HG02763 (cell line): ENCODE measurements at regions not wholly inside any gene's neighbourhood (a gene's known extent, or its start where the extent isn't known, plus 50 kb on each side); places are given as distances from the start of the nearest gene placed in this dataset.

Experiments used
- ATAC-seq: cut with Tn5 transposase; IDR thresholded peaks from one replicate; pipeline ENCODE4 v1.9.1; 2021; ENCODE audit warnings: mild to moderate bottlenecking, moderate library complexity; ENCODE audit not compliant: unreplicated experiment

GRCh38 chr22:22043296-22044078, 60.9 kb upstream of the TOP3B start:
- peak; percentile 44 for ATAC-seq

GRCh38 chr22:22042599-22043295, 60.2 kb upstream of the TOP3B start:
- no peak for ATAC-seq

DNA sequence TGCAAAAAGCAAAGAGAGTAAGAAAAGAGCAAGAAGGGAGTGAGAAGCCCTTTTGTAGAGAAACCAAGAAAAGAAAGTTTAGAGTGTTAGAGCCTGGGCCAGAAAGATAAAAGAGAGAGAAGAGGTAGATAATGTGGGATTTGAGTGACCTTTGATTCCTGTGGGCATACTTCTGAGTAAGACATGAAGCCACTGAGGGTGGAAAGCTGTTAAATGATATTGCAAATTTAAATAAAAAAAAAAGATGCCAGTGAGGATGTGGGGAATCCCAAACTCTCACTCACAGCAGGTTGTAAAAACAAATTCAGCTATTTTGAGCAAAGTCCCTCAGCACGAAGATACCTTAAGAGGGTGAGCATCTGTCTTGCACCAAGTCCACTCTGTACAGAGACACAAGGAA, 59.4 kb upstream of the TOP3B start:
- ATAC-seq = no peak

- no peak for ATAC-seq
Measured at GRCh38 chr22:22040908-22041307, 58.3 kb upstream of the TOP3B start.

GRCh38 chr22:22040472-22040871, 57.9 kb upstream of the TOP3B start:
- no peak for ATAC-seq

GRCh38 chr22:22039286-22040074, 56.9 kb upstream of the TOP3B start:
- no peak for ATAC-seq

- no peak for ATAC-seq
Measured at GRCh38 chr22:22038178-22038880, 55.7 kb upstream of the TOP3B start.

DNA sequence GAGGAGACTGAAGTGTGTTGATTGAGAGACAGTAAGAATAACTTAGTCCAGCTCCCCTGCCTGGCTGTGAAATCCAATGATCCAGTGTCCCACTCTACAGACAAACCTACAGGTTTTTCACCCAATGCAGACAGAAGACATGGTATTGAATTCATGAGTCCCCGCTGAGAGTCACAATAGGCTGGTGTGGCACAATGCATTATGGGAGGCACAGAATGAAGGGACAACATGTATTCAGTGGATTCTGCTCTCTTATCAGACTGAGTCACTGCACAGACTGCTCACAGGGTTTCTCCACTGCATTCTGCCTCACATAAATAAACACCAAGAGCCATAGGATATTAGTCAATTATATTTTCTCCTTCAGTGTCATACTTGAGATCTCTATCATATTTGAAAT, 55.2 kb upstream of the TOP3B start:
- ATAC-seq = no peak

DNA sequence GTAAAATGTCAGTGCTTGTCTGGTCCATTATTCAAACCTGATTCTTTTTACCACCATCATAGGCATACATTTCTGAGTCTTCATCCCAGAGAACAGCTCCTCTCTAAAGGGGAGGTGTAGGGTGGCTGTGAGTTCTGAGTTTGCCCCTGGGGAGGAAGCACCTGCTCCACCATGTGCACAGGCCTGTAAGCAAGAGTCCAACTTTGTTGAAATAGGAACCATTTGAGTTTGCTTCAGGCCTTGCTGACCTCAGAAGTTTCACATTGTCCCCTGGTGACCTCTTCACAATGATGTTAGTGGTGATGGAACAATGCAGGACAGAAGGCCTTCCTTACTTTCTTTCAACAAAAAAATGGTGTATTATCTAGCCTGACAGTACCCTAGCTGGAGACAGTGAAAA, 54.6 kb upstream of the TOP3B start:
- no peak for ATAC-seq

DNA sequence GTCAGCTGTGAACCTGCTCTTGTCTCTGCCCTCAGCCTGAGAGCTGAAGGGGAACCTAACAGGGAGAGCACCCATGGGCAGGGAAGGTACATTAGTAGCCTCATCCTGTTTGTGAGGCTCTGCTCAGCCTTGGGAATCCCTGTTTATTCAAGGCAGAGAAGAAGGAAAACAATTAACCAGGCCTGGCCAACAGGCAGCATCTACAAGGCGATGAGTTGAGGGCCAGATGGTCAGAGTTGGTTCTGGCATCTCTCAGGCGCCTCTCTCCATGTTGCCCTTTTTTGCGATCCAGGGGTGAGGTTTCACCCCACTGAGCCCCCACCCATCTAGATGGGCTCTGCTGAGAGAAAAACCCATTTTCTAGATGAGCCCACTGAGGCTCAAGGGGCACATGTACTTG, 54.0 kb upstream of the TOP3B start:
- ATAC-seq = no peak

DNA sequence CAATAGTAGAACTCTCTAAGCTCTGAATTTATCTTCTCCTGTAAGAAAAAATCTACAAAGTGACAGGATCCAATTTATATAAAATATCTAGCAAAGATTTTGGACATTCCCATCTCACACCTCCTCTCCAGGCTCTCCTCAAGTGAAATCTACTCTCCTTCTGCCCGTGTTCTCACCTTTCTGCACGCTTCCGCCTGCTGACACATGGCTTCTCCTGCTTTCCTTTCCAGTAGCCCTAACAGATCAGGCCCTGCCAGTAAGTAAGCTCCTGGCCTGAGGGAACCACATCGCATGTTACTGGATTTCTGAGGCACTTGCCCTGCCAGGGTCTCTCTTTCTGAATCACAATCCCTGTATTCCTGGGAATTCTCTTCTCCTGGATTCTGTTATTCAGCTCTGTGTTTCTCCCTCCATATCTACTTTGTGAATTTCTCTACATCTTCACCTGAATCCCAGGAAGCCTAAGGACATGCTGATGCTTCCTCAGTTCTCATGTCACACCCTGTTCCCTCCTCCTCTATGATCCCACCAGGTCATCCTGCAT, 53.3 kb upstream of the TOP3B start:
- no peak for ATAC-seq

DNA sequence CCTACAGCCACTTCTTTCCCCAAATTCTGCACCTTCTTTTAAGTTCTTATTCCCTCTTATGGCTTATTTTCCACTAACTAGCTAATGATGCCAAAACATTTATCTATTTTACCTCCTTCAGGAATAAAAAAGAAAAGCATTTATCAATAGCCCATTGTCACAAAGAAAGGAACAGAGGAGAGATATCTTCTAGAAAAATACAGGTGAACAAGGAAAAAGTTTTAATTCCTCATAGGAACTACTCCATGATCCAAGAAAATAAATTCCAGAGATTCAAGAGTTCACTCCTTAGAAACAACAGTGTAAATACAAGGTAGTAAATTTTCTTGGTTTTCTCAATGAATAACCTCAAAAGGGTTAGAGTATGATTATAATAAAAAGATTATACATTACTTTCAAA, 52.6 kb upstream of the TOP3B start:
- no peak for ATAC-seq

GRCh38 chr22:22034469-22035132, 52.0 kb upstream of the TOP3B start:
- ATAC-seq = no peak

GRCh38 chr22:22033803-22034468, 51.3 kb upstream of the TOP3B start:
- ATAC-seq = no peak

GRCh38 chr22:22032906-22033802, 50.6 kb upstream of the TOP3B start:
- no peak for ATAC-seq

- ATAC-seq = no peak
Measured at GRCh38 chr22:22032099-22032905, 49.7 kb upstream of the TOP3B start.
